Omental fat pad (tissue), 3 donors: ENCODE measurements at regions not wholly inside any gene's neighbourhood (a gene's known extent, or its start where the extent isn't known, plus 50 kb on each side); places are given as distances from the start of the nearest gene placed in this dataset.

Experiments used
- ATAC-seq: fragments of 150-250 bp; one replicate; pipeline ENCODE4 v1.9.1; 2016; ENCODE audit warnings: mild to moderate bottlenecking, moderate library complexity; ENCODE audit not compliant: low FRiP score
- DNase-seq: peaks from one replicate; pipeline ENCODE4 v3.0.0-alpha.2; 2019; ENCODE audit warnings: low spot score
- TF ChIP-seq, protein P1 (sequence below), 3 donors: fragments of 450-650 bp; IDR thresholded peaks; one replicate each; pipeline ENCODE4 v1.5.1; 2016 to 2017; ENCODE audit warnings: antibody characterized with exemption in 3 of 3, mild to moderate bottlenecking in 3 of 3, moderate library complexity in 2 of 3

DNA sequence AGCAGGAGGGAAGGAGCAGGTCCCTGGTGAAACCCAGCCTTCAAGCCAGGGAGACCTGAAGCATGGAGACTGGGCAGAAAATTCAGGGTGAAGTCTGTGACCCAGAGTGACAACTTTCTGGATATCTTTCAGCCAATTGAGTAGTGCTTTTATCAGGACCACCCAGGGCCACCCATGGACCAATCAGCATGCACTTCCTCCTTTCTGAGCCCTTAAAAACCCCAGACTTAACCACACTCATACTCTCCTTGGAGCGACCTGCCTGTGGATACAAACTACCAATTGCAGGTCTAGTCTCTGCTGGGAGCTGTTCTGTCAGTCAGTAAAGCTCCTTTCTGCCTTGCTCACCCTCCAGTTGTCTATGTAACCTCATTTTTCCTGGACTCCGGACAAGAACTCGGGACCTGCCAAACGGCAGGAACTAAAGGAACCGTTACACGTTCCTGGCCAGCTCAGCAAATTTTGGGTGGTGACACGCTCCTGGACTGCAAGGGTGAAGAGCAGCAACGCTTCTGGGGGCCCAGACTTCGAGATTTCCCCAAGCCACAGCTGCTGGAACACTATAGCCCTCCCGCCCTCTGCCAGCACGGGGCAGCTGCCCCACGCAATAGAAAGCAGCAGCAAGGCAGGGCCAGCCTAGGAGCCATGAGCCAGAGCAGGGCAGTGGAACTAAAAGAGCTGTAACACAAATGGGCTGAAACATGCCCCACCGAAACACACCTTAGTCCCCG, 1183.4 kb downstream of the AMY1C start:
- DNase-seq (no peak), ATAC-seq (no peak)
- TF ChIP-seq, protein P1, sequence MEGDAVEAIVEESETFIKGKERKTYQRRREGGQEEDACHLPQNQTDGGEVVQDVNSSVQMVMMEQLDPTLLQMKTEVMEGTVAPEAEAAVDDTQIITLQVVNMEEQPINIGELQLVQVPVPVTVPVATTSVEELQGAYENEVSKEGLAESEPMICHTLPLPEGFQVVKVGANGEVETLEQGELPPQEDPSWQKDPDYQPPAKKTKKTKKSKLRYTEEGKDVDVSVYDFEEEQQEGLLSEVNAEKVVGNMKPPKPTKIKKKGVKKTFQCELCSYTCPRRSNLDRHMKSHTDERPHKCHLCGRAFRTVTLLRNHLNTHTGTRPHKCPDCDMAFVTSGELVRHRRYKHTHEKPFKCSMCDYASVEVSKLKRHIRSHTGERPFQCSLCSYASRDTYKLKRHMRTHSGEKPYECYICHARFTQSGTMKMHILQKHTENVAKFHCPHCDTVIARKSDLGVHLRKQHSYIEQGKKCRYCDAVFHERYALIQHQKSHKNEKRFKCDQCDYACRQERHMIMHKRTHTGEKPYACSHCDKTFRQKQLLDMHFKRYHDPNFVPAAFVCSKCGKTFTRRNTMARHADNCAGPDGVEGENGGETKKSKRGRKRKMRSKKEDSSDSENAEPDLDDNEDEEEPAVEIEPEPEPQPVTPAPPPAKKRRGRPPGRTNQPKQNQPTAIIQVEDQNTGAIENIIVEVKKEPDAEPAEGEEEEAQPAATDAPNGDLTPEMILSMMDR (IDR thresholded peaks at IDR 0.05), result no peak

DNA sequence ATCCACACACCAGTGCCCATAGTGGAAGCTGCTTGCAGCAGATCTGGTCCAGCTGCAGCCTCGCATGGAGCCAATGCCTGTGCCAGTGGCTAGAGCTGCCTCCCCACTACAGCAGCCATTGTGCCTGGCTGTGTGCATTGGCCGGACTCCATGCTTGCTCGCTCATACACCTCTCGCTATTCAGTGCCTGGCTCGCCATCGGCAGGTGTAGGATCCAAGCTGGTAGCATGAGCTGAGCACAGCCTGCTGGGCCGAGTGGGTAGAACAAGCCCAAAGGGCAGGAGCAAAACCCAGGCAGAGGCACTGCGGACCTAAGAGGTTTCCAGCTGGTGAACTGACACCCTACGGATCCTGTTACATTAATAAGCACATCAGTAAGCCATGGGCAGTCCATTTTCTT, 1184.1 kb downstream of the AMY1C start:
- TF ChIP-seq, protein P1 (IDR thresholded peaks at IDR 0.05), result no peak
- ATAC-seq (no peak), DNase-seq (no peak)

DNA sequence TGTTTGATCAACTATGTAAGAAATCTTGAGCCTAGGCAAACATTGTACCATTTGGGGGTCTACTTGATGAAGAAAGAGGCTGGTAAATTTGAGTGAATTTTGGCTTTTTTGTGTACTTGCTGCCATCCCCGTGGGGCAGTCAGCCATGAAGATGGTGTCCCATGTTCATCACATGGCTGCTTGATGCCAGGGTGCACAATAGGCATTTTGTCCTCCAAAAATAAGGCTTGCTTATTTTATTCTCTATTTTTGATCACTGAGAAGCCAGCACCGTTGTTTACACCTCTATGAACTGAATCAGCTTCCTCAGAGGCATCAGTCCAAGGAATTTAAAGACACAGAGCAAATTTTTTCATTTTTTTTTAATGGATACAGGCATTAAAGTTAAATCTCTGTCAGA, 1195.7 kb downstream of the AMY1C start:
- TF ChIP-seq, protein P1 (IDR thresholded peaks at IDR 0.05), result no peak
- no peak for DNase-seq
- ATAC-seq, result no peak

DNA sequence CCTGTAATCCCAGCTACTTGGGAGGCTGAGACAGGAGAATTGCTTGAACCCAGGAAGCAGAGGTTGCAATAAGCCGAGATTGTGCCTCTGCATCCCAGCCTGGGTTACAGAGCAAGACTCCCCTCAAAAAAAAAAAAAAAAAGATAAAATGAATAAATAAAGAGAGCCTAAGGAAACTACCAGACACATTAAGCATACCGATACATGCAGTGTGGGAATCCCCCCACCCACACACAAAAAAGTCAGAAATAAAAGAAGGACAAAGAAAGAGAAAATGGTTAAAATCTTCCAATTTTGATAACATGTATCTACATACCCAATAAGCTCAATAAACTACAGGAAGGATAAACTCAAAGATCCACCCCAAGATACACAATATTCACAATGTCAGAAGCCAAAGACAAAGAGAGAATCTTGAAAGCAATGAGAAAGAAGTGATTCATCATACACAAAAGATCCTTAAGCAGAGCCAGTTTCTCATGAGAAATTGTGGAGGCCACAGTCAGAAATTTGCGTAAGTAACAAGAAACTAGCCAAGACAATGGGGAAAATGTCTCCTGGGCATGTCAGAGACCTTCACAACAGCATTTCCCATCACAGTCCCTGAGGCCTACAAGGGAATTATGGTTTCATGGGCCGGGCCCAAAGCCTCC, 1197.0 kb downstream of the AMY1C start:
- ATAC-seq (no peak), DNase-seq (no peak)
- TF ChIP-seq, protein P1 (IDR thresholded peaks at IDR 0.05), result no peak

DNA sequence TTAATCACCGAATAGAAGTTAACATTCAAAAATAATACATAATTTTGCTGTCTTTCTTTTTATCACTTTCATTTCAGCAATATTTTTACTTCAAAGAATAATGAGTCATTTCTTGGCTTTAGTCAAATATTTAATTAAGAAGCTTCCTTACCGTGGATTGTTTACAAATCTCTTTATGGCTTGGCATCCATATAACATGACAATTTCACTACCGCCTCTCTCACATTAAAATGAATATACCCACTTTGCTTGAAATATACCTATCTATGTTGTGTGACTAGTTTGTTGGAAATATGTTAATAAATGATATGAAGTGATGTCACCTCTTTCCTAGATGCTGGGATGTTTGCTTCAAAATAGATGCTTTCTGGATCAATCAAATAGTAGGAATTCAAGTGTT, 1203.9 kb downstream of the AMY1C start:
- ATAC-seq (no peak), DNase-seq (no peak)
- TF ChIP-seq, protein P1 (IDR thresholded peaks at IDR 0.05), result no peak

DNA sequence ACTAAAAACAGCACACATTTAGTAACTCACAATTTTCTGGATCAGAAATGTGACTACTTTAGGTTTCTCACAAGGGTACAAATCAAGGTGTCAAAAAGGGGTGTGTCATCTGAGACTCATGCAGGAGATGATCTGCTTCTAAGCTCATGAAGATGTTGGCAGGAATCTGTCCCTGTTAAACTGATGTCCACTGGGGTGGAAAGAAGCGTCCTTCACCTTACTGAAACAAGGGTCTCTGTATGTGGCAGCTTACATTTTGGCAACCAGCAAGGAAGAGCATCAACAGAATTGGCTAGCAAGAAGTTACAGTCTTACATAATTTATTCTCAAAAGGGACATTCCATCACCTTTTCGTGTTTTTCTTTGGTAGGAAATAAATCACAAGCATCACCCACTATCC, 1223.8 kb downstream of the AMY1C start:
- TF ChIP-seq, protein P1 (IDR thresholded peaks at IDR 0.05), result no peak
- no peak for ATAC-seq
- DNase-seq, result no peak

DNA sequence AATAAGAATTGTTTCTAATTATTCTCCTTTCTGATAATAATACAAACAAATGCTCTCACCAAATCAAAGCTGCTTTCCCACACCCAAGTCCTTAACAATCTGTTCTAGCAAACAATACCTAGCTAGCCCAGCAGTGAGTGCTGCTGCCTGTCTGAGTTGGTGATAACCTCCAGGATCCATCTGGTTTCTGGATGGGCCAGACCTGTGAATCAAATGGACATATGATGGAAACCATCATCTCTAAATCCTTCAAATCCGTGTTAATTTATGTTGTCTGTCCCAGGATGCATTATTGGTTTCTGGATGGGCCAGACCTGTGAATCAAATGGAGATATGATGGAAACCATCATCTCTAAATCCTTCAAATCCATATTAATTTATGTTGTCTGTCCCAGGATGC, 1230.0 kb downstream of the AMY1C start:
- ATAC-seq (no peak), DNase-seq (no peak)
- TF ChIP-seq, protein P1 (IDR thresholded peaks at IDR 0.05), result no peak
